GM06990 (cell line): ENCODE measurements at regions not wholly inside any gene's neighbourhood (a gene's known extent, or its start where the extent isn't known, plus 50 kb on each side); places are given as distances from the start of the nearest gene placed in this dataset.
"Not testable (repeated sequence)": the region's sequence is repeated elsewhere in the genome, so short reads cannot be mapped to it uniquely, and the experiment has no call there.

Experiments used
- DNase-seq: peaks from one replicate; pipeline ENCODE4 v3.0.0-alpha.2; 2011; ENCODE audit not compliant: insufficient read length; ENCODE audit errors: extremely low read depth
- H3K27me3 ChIP-seq: replicated peaks from 2 replicates; pipeline ENCODE4 v1.6.0; 2011; ENCODE audit warnings: low read length; ENCODE audit not compliant: control insufficient read depth, insufficient read depth
- H3K36me3 ChIP-seq: 2 replicates; pipeline ENCODE4 v1.5.1; 2011; ENCODE audit warnings: low read length; ENCODE audit not compliant: control insufficient read depth, insufficient read depth
- H3K4me3 ChIP-seq: replicated peaks from 2 replicates; pipeline ENCODE4 v1.5.1; 2011; ENCODE audit warnings: low read depth, mild to moderate bottlenecking, control low read depth, low read length

- not testable (repeated sequence) for H3K27me3 ChIP-seq, H3K4me3 ChIP-seq, H3K36me3 ChIP-seq, DNase-seq
Observed at GRCh38 chr1:121116522-121117297, 67.4 kb downstream of the FAM72B start.

GRCh38 chr1:121117298-121117611 lies 66.9 kb downstream of the FAM72B start:
- DNase-seq, H3K27me3 ChIP-seq, H3K36me3 ChIP-seq, H3K4me3 ChIP-seq: not testable (repeated sequence)

GRCh38 chr1:121117622-121118479 lies 66.3 kb downstream of the FAM72B start:
- H3K36me3 ChIP-seq, H3K4me3 ChIP-seq, H3K27me3 ChIP-seq, DNase-seq: not testable (repeated sequence)
